Gastrocnemius medialis (tissue), 4 donors: ENCODE measurements at regions not wholly inside any gene's neighbourhood (a gene's known extent, or its start where the extent isn't known, plus 50 kb on each side); places are given as distances from the start of the nearest gene placed in this dataset.

Experiments
- ATAC-seq, 2 donors: fragments of 150-250 bp; one replicate each; pipeline ENCODE4 v1.9.1; 2016
- DNase-seq, 2 donors: peaks; one replicate each; pipeline ENCODE4 v3.0.0-alpha.2; 2019
- H3K27ac ChIP-seq, 4 donors: fragments of 200-600 bp; sonication (generic); 1 replicate in 1 of 4; 2 replicates in 3 of 4; pipeline ENCODE4 v1.5.1; 2016 to 2018; ENCODE audit warnings: mild to moderate bottlenecking in 2 of 4, moderate library complexity in 1 of 4
- H3K27me3 ChIP-seq, 3 donors: fragments of 200-600 bp; sonication (generic) in 2 of 3; 1 replicate in 1 of 3; 2 replicates in 2 of 3; pipeline versions ENCODE4 v1.5.1 to v1.6.0; 2016 to 2019; ENCODE audit warnings: mild to moderate bottlenecking in 1 of 3, moderate library complexity in 1 of 3
- H3K36me3 ChIP-seq, 2 donors: fragments of 200-600 bp; sonication (generic) in 1 of 2; one replicate each; pipeline ENCODE4 v1.5.1; 2017 to 2018
- H3K4me1 ChIP-seq, 2 donors: fragments of 200-600 bp; sonication (generic) in 1 of 2; one replicate each; pipeline ENCODE4 v1.5.1; 2016 to 2017; ENCODE audit warnings: mild to moderate bottlenecking in 2 of 2
- H3K4me3 ChIP-seq, 4 donors: fragments of 200-600 bp; sonication (generic) in 3 of 4; 1 replicate in 1 of 4; 2 replicates in 3 of 4; pipeline ENCODE4 v1.5.1; 2016 to 2019; ENCODE audit warnings: mild to moderate bottlenecking in 2 of 4
- H3K9me3 ChIP-seq, 3 donors: fragments of 200-600 bp; sonication (generic) in 2 of 3; 1 replicate in 1 of 3; 2 replicates in 2 of 3; pipeline ENCODE4 v1.5.1; 2016 to 2019
- POLR2A ChIP-seq, 2 donors: fragments of 450-650 bp; IDR thresholded peaks; one replicate each; pipeline ENCODE4 v1.6.1; 2017; ENCODE audit warnings: antibody characterized with exemption in 2 of 2, mild to moderate bottlenecking in 2 of 2, moderate library complexity in 2 of 2
- in situ Hi-C, 4 donors: fragments of 200-750 bp; cut with MboI; loops; one replicate each; pipeline versions ENCODE4 v1.15.0 to v1.8.0; 2017; ENCODE audit warnings: low sequenced_read_pairs in 4 of 4
- intact Hi-C: fragments of 100-400 bp; cut with DNase I; formaldehyde crosslinking; loops from one replicate; pipeline ENCODE4 v1.15.1; 2023; ENCODE audit warnings: low total_unique reads
- TF ChIP-seq, protein P1 (sequence below), 5 experiments: fragments of 450-650 bp in 3 of 5; fragments of 200-600 bp in 2 of 5; sonication (generic) in 2 of 5; IDR thresholded peaks in 4 of 5; conservative IDR thresholded peaks in 1 of 5; 1 replicate in 4 of 5; 2 replicates in 1 of 5; pipeline ENCODE4 v1.5.1; 2016 to 2019; ENCODE audit warnings: antibody characterized with exemption in 5 of 5, mild to moderate bottlenecking in 3 of 5, moderate library complexity in 3 of 5

DNA sequence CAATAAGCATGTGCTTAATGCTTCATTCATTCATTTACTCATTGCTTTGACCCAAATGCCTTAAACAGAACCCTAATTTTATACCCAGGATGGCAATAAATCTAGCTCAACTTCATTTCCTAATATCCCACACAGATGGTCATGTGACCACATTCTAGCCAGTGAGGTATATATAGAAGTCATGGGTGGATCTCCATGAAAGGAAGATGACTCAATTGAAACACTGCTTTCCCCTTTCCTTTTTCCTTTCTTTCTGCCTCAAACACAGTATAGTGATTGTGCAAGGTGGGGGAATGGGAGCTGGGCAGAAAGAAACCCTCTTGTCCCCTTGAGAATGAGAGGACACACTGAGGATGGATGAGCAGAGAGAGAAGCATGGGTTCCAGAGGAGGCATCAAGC is 183.5 kb upstream of the PRICKLE2 start:
- Histone ChIP-seq H3K27ac (no peak overlapping the region), H3K36me3 (no peaks in the 10 kb centered on the region), H3K4me3 (no peak overlapping the region), H3K4me1 (no peaks in the 10 kb centered on the region), H3K9me3 (no peaks in the 10 kb centered on the region), H3K27me3 (no peaks in the 10 kb centered on the region)
- ATAC-seq: no peak
- no peak for TF ChIP-seq POLR2A (IDR thresholded peaks at IDR 0.05)
- TF ChIP-seq, protein P1, sequence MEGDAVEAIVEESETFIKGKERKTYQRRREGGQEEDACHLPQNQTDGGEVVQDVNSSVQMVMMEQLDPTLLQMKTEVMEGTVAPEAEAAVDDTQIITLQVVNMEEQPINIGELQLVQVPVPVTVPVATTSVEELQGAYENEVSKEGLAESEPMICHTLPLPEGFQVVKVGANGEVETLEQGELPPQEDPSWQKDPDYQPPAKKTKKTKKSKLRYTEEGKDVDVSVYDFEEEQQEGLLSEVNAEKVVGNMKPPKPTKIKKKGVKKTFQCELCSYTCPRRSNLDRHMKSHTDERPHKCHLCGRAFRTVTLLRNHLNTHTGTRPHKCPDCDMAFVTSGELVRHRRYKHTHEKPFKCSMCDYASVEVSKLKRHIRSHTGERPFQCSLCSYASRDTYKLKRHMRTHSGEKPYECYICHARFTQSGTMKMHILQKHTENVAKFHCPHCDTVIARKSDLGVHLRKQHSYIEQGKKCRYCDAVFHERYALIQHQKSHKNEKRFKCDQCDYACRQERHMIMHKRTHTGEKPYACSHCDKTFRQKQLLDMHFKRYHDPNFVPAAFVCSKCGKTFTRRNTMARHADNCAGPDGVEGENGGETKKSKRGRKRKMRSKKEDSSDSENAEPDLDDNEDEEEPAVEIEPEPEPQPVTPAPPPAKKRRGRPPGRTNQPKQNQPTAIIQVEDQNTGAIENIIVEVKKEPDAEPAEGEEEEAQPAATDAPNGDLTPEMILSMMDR (IDR thresholded peaks at IDR 0.05 in 4 of 5, conservative IDR thresholded peaks at IDR 0.05 in 1 of 5): no peak
- DNase-seq: no peak
- in situ Hi-C loops (loop anchor here in 1 of 4 donors (5.0 kb wide), 1 partner anchor 371 kb away; no protein-coding TSS in a partner anchor), intact Hi-C loops (loop anchor here (10.0 kb wide), 1 partner anchor 76 kb away; no protein-coding TSS in a partner anchor)

DNA sequence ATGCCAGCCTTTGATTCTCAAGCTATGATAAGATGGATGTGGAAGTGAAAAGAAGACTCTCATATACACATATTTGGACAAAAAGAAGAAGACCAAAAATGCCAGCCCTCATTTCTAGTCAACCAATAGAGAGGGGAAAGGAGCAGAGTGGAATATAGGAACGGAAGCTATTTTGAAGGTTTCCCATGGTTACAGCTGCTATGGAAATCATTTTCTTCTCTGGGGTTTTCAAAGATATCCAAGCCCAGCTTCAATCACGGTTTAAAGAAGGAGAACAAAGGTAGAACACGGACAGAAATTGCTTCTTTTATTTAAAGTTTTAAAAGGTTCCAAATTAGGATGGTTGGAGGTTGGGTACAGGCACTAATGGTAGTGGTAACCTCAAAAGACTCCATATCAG is 181.0 kb upstream of the PRICKLE2 start:
- no peaks in the 10 kb centered on the region for H3K27me3 ChIP-seq
- ATAC-seq: no peak
- DNase-seq: no peak
- TF ChIP-seq, protein P1 (IDR thresholded peaks at IDR 0.05 in 4 of 5, conservative IDR thresholded peaks at IDR 0.05 in 1 of 5): no peak
- TF ChIP-seq POLR2A (IDR thresholded peaks at IDR 0.05): no peak
- no peak overlapping the region for H3K4me3 ChIP-seq
- H3K27ac ChIP-seq: no peak overlapping the region
- no peaks in the 10 kb centered on the region for H3K9me3 ChIP-seq
- no peaks in the 10 kb centered on the region for H3K36me3 ChIP-seq
- intact Hi-C loops (loop anchor here (10.0 kb wide), 1 partner anchor 79 kb away; no protein-coding TSS in a partner anchor), in situ Hi-C loops (loop anchor here in 1 of 4 donors (5.0 kb wide), 1 partner anchor 369 kb away; no protein-coding TSS in a partner anchor)
- H3K4me1 ChIP-seq: no peaks in the 10 kb centered on the region

DNA sequence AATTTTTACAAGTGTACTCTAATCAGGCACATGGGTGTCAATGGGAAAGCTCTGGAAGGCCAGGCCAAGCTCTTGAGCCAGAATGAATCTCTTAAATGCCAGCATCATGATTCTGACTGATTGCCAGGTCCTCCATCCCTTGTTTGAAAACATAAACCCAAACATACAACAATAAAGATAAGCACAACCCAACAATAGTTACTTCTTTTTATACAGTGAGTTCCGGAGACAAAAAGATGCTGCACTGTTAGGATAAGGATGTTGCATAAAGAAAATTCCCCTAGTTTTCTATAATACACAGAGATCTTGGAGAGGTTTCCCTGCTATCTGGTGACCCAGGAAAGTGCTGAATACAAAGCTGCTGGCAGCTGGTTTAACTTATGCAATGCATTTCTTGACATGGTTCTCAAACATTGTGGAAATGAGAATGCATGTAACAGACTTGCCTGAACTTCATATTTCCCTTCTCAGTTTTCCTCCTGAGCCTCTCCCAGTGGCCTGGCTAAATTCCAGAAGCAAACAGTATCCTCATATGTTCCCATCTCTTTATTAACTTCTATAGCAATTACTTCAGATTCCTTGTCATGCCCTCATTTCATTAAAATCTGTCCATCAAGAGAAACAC is 180.1 kb upstream of the PRICKLE2 start:
- H3K4me3 ChIP-seq: no peak overlapping the region
- H3K27ac ChIP-seq: no peak overlapping the region
- in situ Hi-C loops (loop anchor here in 1 of 4 donors (5.0 kb wide), 1 partner anchor 368 kb away; no protein-coding TSS in a partner anchor), intact Hi-C loops (loop anchor here (10.0 kb wide), 1 partner anchor 79 kb away; no protein-coding TSS in a partner anchor)
- H3K4me1 ChIP-seq: no peaks in the 10 kb centered on the region
- no peaks in the 10 kb centered on the region for H3K36me3 ChIP-seq
- TF ChIP-seq POLR2A (IDR thresholded peaks at IDR 0.05): no peak
- TF ChIP-seq, protein P1 (IDR thresholded peaks at IDR 0.05 in 4 of 5, conservative IDR thresholded peaks at IDR 0.05 in 1 of 5): no peak
- no peak for DNase-seq
- ATAC-seq: no peak
- H3K27me3 ChIP-seq: no peaks in the 10 kb centered on the region
- no peaks in the 10 kb centered on the region for H3K9me3 ChIP-seq

DNA sequence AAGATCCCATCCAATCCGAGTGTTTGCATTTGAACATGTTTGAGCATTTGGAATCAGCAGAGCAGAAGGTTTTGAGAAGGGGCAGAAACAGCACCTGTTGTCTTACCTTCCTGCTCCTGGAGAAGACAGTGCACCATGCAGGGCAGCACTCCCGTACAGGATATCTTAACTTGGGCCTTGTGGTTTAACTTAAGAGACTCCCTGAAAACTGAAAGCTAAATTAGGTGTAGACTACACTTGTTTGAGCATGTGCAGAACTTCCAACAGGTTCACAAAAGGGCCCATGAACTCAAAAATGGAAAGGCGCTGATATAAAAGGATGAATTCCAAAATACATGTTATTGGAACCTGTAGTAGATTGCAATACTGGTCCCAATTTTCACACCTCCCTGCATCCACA is 175.4 kb upstream of the PRICKLE2 start:
- no peaks in the 10 kb centered on the region for H3K4me1 ChIP-seq
- DNase-seq (no peak), ATAC-seq (no peak)
- intact Hi-C loops (loop anchor here (10.0 kb wide), 1 partner anchor 84 kb away; no protein-coding TSS in a partner anchor), in situ Hi-C loops (no loop called here)
- H3K36me3 ChIP-seq: no peaks in the 10 kb centered on the region
- H3K4me3 ChIP-seq: no peak overlapping the region
- TF ChIP-seq, protein P1 (IDR thresholded peaks at IDR 0.05 in 4 of 5, conservative IDR thresholded peaks at IDR 0.05 in 1 of 5): no peak
- TF ChIP-seq POLR2A (IDR thresholded peaks at IDR 0.05): no peak
- no peaks in the 10 kb centered on the region for H3K27me3 ChIP-seq
- H3K27ac ChIP-seq: no peak overlapping the region
- no peaks in the 10 kb centered on the region for H3K9me3 ChIP-seq
